A549 (cell line): ENCODE measurements at regions not wholly inside any gene's neighbourhood (a gene's known extent, or its start where the extent isn't known, plus 50 kb on each side); places are given as distances from the start of the nearest gene placed in this dataset.

Source experiments
- CEBPB ChIP-seq, 2 experiments: fragments of >200 bp in 1 of 2; sonication (Bioruptor Twin) in 1 of 2; formaldehyde crosslinking in 1 of 2; IDR thresholded peaks; 2 replicates each; pipeline ENCODE4 v1.6.1; 2012 to 2016
- EP300 ChIP-seq, 2 experiments: fragments of >200 bp; sonication (Bioruptor Twin); formaldehyde crosslinking; IDR thresholded peaks; 2 replicates in 1 of 2; 3 replicates in 1 of 2; pipeline ENCODE4 v1.6.1; 2016 to 2017
- FOSL2 ChIP-seq, 2 experiments: fragments of 450-650 bp in 1 of 2; fragments of >200 bp in 1 of 2; sonication (Bioruptor Twin) in 1 of 2; formaldehyde crosslinking; IDR thresholded peaks; 2 replicates each; pipeline versions ENCODE4 v1.5.0 to v1.6.1; 2016 to 2020; ENCODE audit warnings: mild to moderate bottlenecking in 1 of 2, moderate library complexity in 1 of 2
- JUN ChIP-seq, 2 experiments: fragments of >200 bp; sonication (Bioruptor Twin); formaldehyde crosslinking; IDR thresholded peaks; 2 replicates in 1 of 2; 3 replicates in 1 of 2; pipeline ENCODE4 v1.6.1; 2016 to 2017
- KDM1A ChIP-seq: fragments of 200-600 bp; sonication (generic); IDR thresholded peaks from 2 replicates; pipeline ENCODE4 v1.6.1; 2016; ENCODE audit warnings: low read depth, mild to moderate bottlenecking
- MAZ ChIP-seq: fragments of 150-350 bp; IDR thresholded peaks from 2 replicates; pipeline ENCODE4 v1.6.1; 2014; ENCODE audit warnings: antibody characterized with exemption, low read depth, low read length, borderline replicate concordance
- NR3C1 ChIP-seq: fragments of >200 bp; sonication (Bioruptor Twin); formaldehyde crosslinking; IDR thresholded peaks from 3 replicates; pipeline ENCODE4 v1.6.1; 2017
- PBX3 ChIP-seq: IDR thresholded peaks from 2 replicates; pipeline ENCODE4 v1.6.1; 2012
- POLR2A ChIP-seq: IDR thresholded peaks from 2 replicates; pipeline ENCODE4 v1.6.1; 2012; ENCODE audit warnings: mild to moderate bottlenecking, low read length
- RAD21 ChIP-seq, 2 experiments: fragments of >200 bp in 1 of 2; sonication (Bioruptor Twin) in 1 of 2; formaldehyde crosslinking in 1 of 2; IDR thresholded peaks in 1 of 2; conservative IDR thresholded peaks in 1 of 2; 2 replicates in 1 of 2; 3 replicates in 1 of 2; pipeline ENCODE4 v1.6.1; 2012 to 2018; ENCODE audit warnings: inconsistent platforms in 1 of 2
- ZFP36 ChIP-seq: fragments of 450-650 bp; IDR thresholded peaks from 2 replicates; pipeline ENCODE4 v1.6.1; 2014; ENCODE audit warnings: borderline replicate concordance; ENCODE audit not compliant: partially characterized antibody
- TF ChIP-seq, protein P1 (sequence below): fragments of >200 bp; sonication (Bioruptor Twin); formaldehyde crosslinking; IDR thresholded peaks from 3 replicates; pipeline ENCODE4 v1.5.1; 2016
- TF ChIP-seq, protein P2 (sequence below): IDR thresholded peaks from 2 replicates; pipeline ENCODE4 v1.6.1; 2012
- TF ChIP-seq, protein P3 (sequence below): IDR thresholded peaks from 2 replicates; pipeline ENCODE4 v1.6.1; 2012; ENCODE audit warnings: low read depth, borderline replicate concordance

GRCh38 chr13:21230516-21230915 lies 54.1 kb downstream of the MRPL57 start:
- no peak for TF ChIP-seq MAZ
- TF ChIP-seq, protein P1, sequence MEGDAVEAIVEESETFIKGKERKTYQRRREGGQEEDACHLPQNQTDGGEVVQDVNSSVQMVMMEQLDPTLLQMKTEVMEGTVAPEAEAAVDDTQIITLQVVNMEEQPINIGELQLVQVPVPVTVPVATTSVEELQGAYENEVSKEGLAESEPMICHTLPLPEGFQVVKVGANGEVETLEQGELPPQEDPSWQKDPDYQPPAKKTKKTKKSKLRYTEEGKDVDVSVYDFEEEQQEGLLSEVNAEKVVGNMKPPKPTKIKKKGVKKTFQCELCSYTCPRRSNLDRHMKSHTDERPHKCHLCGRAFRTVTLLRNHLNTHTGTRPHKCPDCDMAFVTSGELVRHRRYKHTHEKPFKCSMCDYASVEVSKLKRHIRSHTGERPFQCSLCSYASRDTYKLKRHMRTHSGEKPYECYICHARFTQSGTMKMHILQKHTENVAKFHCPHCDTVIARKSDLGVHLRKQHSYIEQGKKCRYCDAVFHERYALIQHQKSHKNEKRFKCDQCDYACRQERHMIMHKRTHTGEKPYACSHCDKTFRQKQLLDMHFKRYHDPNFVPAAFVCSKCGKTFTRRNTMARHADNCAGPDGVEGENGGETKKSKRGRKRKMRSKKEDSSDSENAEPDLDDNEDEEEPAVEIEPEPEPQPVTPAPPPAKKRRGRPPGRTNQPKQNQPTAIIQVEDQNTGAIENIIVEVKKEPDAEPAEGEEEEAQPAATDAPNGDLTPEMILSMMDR: no peak
- no peak for TF ChIP-seq NR3C1
- no peak for TF ChIP-seq CEBPB (IDR thresholded peaks at IDR 0.05)
- TF ChIP-seq PBX3: no peak
- no peak for TF ChIP-seq POLR2A
- TF ChIP-seq, protein P2, sequence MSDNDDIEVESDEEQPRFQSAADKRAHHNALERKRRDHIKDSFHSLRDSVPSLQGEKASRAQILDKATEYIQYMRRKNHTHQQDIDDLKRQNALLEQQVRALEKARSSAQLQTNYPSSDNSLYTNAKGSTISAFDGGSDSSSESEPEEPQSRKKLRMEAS: no peak
- TF ChIP-seq, protein P3, sequence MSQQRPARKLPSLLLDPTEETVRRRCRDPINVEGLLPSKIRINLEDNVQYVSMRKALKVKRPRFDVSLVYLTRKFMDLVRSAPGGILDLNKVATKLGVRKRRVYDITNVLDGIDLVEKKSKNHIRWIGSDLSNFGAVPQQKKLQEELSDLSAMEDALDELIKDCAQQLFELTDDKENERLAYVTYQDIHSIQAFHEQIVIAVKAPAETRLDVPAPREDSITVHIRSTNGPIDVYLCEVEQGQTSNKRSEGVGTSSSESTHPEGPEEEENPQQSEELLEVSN: no peak
- TF ChIP-seq JUN (IDR thresholded peaks at IDR 0.05): no peak
- TF ChIP-seq ZFP36: no peak
- no peak for TF ChIP-seq KDM1A
- no peak for TF ChIP-seq EP300 (IDR thresholded peaks at IDR 0.05)
- no peak for TF ChIP-seq RAD21 (conservative IDR thresholded peaks at IDR 0.05 in 1 of 2, IDR thresholded peaks at IDR 0.05 in 1 of 2)
- no peak for TF ChIP-seq FOSL2 (IDR thresholded peaks at IDR 0.05)
- no peak for TF ChIP-seq FOSL2 (CRISPR knock-in tag; IDR thresholded peaks at IDR 0.05)
